GM21786 (cell line): ENCODE measurements at regions not wholly inside any gene's neighbourhood (a gene's known extent, or its start where the extent isn't known, plus 50 kb on each side); places are given as distances from the start of the nearest gene placed in this dataset.
"Not testable (repeated sequence)": the region's sequence is repeated elsewhere in the genome, so short reads cannot be mapped to it uniquely, and the experiment has no call there.

ENCODE experiments used
- ATAC-seq: cut with Tn5 transposase; IDR thresholded peaks from one replicate; pipeline ENCODE4 v1.9.1; 2021; ENCODE audit not compliant: unreplicated experiment

DNA sequence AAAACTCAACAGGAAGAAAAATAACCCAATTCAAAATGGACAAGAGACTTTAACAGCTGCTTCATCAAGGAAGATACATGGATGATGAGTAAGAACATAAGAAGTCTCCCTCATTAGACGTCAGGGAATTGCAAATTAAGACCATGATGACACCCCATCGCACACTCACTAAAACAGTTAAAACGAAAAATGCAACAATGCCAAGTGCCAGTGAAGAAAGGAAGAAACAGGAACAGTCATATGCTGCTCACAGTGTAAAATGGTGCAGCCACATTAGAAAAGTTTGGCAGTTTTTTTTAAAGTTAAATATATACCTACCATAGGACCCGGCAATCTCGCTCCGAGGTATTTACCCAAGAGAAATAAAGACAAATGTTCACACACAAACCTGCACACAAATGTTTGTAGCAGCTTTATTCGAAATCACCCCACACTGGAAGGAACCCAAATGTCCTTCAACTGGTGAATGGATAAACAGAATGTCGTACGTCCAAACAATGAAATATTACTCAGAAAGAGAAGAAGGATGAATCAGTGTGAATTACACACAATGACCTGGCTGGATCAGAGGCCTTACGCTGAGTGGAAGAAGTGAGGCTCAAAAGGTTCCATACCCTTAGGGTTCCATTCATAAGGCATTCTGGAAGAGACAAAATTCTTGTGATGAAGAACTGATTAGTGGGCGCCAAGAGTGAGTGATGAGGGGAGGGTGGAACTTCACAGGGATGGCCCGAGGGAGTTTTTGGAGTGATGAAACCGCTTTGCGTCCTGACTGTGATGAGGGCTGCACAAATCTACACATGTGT, 110.3 kb downstream of the C16orf95 start:
- ATAC-seq = no peak

DNA sequence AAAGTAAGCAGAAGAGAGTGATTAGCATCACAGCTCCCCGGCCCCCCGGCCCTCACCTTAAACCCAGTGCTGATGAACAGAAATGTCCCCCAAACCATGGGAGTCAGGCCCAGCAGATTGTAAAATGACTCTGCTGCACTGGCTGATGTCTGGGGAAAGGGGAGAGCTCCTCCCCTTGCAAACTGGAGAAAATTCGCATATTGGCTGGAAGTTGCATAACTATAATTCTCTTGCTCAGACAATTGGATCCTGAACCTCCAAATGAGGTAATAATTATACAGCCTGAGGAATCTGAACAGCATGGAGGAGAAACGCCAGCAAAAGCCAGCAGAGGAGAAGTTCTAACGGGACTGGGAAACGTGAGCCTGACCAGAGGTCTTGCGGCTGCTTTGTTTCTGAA, 109.7 kb downstream of the C16orf95 start:
- no peak for ATAC-seq

DNA sequence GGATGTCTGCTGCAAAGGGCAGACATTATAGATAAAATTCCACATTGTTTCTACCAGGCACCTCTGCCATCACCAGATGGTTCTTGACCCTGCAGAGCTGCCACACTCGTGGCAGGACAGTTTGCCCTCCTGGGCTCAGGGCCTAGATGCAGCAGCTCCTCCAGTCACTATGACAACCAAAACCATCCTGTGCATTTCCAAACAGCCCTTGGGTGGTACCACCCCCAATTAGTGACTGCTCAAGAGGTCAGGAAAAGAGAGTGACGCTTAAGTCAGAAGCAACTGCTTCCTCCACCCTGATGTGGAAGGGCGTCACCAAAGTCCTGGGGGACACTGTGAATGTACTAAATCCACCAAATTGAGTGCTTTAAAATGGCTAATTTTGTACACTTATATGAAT, 109.2 kb downstream of the C16orf95 start:
- no peak for ATAC-seq

DNA sequence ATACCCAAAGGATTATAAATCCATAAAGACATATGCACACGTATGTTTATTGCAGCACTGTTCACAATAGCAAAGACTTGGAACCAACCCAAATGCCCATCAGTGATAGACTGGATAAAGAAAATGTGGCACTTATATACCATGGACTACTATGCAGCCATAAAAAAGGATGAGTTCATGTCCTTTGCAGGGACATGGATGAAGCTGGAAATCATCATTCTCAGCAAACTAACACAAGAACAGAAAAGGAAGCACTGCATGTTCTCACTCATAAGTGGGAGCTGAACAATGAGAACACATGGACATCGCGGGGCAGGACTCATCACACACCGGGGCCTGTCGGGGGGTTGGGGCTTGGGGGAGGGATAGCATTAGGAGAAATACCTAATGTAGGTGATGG, 108.2 kb downstream of the C16orf95 start:
- ATAC-seq = not testable (repeated sequence)

DNA sequence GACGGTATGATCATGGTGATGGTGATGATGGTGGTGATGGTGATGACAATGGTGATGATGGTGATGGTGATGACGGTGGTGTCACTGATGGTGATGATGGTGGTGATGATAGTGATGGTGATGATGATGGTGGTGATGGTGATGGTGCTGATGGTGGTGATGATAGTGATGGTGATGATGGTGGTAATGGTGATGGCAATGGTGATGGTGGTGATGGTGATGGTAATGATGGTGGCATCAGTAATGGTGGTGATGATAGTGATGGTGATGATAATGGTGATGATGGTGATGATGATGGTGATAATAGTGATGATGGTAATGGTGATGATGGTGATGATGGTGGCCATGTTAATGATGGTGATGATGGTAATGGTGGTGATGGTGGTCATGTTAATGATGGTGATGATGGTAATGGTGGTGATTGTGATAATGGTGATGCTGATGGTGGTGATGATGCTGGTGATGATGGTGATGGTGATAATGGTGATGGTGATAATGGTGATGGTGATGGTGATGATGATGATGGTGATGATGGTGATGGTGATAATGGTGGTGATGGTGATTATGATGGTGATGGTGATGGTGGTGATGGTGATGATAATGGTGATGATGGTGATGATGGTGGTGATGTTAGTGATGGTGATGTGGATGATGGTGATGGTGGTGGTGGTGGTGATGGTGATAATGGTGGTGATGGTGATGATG, 107.2 kb downstream of the C16orf95 start:
- ATAC-seq = no peak

DNA sequence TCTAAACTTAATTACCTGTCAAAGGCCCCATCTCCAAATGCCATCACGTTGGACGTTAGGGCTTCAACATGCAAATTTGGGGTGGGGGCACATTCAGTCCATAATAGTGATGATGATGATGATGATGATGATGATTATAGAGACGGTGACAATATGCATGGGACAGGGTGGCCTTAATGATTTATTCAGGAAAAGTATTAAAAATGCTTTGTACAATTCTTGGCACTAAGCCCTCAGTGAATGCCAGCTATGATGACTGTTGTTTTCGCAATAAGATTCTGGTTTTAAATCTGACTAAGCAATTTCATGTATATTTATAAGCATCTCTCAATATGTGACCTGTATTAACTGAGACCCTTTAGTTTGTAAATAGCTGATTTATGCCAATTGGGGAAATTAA, 106.3 kb downstream of the C16orf95 start:
- no peak for ATAC-seq

DNA sequence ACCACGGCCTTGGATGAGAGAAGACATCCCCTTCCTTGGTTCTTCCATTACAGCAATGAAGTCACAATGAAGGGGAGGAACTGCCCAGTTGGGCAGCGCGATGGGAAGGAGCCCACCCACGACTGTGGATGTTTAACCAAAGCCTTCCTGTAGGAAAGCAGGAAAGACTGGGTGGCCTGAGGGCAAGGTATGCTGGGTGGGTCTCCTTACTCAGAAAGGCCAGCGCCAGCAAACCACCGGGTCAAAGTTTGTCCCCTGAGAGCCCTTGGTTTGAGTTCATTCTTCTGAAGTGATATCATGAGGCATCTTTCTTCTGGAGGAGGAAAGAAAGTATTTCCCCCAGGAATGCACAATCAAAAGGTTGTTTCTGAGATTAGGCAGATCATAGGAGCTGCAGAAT, 105.2 kb downstream of the C16orf95 start:
- ATAC-seq = no peak

DNA sequence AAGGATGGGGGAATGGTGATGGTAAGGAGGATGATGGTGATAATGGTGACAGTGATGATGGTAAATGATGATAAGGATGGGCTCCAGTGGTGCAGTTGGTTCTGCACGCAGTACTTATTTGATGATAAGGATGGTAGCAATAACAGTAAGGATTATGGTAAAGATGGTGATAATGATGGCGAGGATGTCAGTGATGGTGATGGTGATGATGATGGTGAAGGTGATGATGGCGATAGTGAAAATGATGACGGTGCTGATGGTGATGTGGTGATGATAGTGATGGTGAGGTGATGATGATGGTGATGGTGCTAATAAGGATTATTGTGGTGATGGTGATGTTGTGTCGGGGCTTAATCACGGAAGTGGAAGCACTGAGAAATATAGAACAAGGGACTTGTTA, 103.7 kb downstream of the C16orf95 start:
- ATAC-seq = no peak

DNA sequence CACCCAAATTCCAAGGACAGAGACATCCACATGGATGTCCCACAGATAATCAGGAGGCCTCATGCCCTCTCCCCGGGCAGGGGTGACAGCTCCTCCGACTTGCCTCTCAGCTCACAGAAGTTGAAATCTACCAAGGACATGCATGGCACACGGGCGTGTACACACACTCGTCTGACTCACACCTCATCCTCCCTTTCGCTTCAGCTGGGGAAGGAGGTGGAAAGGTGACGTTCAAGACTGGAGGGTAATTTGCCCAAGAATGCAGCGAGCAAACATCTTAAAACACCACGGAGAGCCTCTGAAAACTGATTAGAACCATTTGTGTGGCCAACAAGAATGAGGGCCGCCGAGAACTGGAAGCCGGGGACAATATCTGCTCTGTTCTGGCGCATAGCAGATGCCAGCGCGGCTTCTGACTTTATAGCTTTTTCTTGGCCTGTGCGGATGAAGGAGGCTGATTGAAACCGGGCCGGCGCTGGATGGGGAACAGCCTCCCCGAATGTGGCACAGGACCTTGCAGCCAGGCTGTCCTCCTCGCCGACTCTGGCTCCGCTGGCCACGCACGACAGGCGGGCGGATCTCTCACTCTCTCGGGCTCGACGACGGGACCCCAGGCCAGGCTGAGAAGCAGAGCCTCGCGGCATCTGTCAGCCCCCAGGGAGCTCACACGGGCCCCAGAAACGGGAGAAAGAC, 100.9 kb downstream of the C16orf95 start:
- ATAC-seq = no peak

DNA sequence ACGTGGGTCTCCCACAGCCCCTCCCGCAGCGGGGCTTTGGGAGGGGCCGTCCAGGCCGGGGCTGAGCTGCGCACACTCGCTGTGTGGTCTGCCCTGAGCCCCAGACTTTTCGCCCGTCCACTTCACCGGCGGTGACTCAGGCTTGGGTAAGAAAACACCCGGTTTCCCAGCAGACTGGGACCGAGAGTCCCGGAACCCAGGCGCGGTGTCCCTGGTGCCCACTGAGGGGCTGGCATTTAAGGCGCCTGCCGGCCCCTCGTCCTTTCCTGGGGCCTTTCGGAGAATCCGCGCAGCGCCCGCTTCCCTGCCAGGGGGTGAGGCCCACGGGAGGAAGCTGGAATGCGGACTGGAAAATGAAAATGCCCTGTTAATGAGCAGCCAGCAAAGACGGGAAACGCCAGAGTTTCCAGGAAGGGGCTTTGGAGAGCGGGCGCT, 100.3 kb downstream of the C16orf95 start:
- no peak for ATAC-seq

DNA sequence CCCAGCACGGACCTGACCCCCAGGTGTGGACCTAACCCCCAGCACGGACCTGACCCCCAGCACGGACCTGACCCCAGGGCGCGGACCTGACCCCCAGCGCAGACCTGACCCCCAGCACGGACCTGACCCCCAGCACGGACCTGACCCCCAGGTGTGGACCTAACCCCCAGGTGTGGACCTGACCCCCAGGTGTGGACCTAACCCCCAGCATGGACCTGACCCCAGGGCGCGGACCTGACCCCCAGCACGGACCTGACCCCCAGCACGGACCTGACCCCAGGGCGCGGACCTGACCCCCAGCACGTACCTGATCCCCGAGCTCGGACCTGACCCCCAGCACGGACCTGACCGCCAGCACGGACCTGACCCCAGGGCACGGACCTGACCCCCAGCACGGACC, 99.4 kb downstream of the C16orf95 start:
- ATAC-seq = not testable (repeated sequence)

DNA sequence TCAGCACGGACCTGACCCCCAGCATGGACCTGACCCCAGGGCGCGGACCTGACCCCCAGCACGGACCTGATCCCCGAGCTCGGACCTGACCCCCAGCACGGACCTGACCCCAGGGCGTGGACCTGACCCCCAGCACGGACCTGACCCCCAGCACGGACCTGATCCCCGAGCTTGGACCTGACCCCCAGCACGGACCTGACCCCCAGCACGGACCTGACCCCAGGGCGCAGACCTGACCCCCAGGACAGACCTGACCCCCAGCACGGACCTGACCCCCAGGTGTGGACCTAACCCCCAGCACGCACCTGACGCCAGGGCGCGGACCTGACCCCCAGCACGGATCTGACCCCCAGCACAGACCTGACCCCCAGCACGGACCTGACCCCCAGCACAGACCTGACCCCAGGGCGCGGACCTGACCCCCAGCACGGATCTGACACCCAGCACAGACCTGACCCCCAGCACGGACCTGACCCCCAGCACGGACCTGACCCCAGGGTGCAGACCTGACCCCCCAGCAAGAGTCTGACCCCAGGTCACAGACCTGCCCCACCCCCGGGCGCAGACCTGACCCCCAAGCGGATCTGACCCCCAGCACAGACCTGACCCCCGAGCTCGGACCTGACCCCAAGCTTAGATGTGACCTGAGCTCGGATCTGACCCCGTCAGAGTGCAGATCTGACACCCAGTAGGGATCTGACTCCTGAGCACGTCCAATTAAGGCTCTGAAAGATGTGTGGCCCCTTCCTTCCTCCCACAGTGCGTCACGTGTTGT, 98.7 kb downstream of the C16orf95 start:
- no peak for ATAC-seq

DNA sequence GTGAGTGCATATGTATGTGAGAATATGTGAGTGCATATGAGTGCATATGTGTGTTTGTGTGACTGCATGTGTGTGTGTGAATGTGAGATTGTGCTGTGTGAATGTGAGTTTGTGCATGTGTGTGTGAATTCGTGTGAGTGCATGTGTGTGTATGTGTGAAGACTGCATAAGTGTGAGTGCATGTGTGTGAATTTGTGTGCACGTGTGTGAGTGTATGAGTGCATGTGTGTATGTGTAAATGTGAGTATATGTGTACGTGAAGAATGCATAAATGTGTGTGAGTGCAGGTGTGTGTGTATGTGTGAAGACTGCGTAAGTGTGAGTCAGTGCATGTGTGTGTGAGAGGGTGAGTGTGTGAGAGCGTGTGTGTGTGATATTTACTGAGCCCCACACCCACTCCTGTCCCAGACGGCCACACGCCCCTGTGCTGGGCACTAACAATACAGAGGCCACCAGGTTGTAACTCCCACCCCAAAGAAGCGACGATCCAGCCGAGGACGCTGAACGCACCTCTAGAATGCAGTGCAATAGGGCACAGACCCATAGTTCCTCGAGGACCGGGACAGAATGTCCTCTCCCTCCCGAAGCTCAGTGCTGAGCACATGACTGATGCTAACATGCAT, 97.8 kb downstream of the C16orf95 start:
- ATAC-seq = no peak

DNA sequence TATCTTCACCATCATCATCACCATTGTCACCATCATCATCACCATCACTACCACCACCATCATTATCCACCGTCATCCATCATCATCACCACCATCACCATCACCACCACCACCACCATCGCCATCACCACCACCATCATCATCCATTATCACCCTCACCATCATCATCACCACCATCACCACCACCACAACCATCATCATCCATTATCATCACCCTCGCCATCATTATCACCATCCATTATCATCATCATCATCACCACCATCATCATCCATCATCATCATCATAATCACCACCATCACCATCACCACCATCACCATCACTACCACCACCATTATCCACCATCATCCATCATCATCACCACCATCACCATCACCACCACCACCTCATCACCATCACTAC, 95.6 kb downstream of the C16orf95 start:
- no peak for ATAC-seq

DNA sequence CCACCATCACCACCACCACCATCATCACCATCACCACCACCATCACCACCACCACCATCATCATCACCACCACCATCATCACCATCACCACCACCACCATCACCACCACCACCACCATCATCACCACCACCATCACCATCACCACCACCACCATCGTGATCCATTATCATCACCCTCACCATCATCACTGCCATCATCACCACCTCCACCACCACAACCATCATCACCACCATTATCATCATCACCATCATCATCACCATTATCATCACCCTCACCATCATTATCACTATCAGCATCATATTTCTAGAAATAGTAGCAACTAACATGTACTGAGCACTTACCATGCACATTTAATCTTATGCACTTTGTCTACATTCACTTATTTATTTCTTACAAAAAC, 94.9 kb downstream of the C16orf95 start:
- no peak for ATAC-seq

DNA sequence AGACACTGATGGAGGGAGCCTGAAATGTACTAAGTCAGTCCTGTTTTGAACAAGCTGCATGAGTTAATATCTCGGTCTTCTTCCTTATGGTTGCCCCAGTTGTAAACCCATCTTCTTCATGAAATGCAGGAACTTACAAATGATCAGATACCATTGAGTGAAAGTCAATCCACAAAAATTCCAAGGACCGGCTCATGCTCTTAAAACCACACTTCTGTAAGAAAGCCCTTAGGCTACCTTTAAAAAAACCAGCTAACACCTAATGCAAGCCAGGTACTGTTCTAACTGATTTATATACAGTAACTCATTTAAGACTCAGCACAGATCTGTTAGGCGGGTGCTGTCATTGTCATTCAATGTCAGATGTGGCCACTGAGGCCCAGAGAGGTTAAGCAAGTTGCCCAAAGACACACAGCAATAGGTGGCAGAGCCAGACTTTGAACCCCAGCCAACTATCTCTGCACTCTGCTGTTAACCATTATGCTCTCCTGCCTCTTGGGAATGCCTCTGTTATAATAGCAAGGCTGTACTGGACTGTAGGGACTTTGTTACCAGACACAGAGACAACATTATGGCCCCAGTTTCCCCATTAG, 93.4 kb downstream of the C16orf95 start:
- no peak for ATAC-seq

DNA sequence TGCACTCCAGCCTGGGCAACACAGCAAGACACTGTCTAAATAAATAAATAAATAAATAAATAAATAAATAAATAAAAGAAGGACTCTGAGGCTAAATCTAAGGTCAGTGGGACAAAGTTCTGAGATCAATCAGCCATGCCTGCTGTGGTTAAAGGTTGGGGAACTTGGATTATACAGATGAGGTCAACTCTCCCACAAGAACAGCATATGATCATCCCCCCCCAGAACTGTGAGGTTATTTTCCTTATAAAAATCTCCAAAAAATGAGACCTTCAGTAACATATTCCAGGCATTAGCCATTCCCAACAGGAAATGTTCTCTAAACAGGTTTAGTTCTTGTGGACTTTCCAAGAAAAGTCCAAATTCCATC, 90.3 kb downstream of the C16orf95 start:
- no peak for ATAC-seq

DNA sequence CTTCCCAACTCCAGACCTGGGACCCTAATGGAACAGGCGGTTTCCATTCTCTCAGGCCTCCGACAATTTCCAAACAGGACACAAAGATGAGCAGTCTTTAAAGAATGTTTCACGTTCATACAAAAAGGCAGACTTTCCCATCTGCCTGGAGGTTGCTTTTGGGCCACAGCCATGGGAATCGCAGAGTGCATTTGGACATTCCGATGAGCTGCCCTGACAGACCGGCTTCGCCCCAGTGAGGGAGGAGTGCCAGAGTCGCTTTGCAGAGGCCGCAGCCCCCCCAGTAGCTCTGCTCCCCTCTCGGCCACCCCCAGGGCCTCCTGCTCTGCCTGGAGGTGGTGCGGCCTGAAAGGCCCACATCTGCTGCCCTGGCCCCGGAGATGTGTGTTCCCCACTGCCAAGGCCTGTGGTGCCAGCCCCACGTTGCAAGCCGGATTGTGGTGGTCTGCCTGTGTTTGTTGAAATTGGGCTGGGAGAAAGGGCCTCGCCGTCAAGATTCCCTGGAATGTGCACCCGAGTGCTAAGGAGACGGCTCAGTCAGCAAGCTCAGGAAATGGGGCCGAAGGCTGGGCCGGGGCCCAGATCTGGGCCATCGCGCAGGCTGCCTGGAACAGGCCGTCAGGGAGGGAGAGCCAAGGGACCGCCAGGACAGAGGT, 89.8 kb downstream of the C16orf95 start:
- ATAC-seq = no peak

DNA sequence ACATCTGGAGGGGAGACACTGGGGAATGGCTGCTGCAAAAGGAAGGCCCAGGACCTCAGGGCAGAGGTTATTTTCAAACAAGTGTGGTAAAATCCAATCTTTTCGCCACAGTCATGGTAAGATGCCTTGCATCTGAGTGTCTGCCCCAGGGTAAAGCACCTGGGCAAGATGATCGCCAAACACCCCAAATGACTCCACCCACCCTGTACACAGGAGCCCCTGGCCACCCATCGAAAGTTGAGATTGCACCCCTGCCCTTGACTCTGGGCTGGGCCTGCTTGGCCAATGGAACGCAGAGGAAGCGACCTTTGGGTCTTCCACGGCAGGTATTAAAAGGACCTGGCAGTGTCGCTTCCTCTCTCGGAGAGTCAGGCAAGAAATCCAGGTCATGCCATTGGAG, 88.8 kb downstream of the C16orf95 start:
- ATAC-seq = no peak
